HG03159 (cell line): ENCODE measurements at regions not wholly inside any gene's neighbourhood (a gene's known extent, or its start where the extent isn't known, plus 50 kb on each side); places are given as distances from the start of the nearest gene placed in this dataset.
"Not testable (repeated sequence)": the region's sequence is repeated elsewhere in the genome, so short reads cannot be mapped to it uniquely, and the experiment has no call there.

Experiments used
- ATAC-seq: cut with Tn5 transposase; IDR thresholded peaks from one replicate; pipeline ENCODE4 v1.9.1; 2021; ENCODE audit warnings: mild to moderate bottlenecking, moderate library complexity; ENCODE audit not compliant: unreplicated experiment

DNA sequence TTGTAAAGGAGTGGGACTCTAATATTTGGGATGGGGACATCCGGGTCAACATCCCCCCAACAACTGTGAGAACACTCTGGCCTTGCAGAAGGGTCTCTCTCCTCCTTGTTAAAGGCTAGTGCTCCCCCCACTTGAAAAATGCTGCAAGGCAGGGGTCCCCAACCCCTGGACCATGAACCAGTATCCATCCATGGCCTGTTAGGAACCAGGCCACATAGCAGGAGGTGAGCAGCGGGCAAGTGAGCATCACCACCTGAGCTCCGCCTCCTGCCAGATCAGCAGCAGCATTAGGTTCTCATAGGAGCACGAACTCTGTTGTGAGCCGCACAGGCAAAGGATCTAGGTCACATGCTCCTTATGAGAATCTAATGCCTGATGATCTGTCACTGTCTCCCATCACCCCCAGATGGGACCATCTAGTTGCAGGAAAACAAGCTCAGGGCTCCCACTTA, 243.9 kb upstream of the ID2 start:
- no peak for ATAC-seq

DNA sequence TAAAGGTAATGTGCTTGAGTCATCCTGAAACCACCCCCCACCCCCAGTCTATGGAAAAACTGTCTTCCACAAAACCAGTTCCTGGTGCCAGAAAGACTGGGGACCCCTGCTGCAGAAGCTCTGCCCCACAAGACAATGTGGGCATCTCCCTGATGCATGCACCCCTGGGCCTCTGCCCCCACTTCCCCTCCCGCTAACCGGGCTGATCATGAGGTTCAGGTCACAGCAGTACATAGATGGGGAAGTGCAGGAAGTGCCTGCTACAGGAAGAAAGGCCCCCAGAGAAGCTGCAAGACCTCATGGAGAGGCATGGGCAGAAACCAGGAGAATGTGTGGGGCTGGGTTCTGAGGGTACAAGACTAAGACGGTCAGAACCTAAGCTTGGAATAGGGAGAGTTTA, 243.4 kb upstream of the ID2 start:
- ATAC-seq, result no peak

DNA sequence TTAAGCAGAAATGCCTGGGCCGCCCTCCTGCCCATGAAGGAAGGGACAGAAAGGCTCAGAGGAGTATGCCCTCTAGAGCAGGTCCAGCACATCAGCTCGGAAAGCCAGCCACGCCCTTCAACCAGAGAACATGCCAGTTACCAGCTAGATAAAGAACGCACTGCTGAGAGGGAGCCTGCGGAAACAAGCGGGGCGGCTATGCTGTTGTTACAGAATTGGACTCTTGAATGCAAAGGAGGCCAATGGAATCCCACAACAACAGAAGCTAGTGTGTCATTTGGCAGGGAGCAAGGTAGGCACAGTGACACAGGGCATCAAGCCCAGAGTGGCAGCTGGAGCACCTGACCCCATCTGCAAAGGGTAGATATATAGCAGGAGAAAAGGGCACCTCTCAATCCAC, 242.9 kb upstream of the ID2 start:
- no peak for ATAC-seq

DNA sequence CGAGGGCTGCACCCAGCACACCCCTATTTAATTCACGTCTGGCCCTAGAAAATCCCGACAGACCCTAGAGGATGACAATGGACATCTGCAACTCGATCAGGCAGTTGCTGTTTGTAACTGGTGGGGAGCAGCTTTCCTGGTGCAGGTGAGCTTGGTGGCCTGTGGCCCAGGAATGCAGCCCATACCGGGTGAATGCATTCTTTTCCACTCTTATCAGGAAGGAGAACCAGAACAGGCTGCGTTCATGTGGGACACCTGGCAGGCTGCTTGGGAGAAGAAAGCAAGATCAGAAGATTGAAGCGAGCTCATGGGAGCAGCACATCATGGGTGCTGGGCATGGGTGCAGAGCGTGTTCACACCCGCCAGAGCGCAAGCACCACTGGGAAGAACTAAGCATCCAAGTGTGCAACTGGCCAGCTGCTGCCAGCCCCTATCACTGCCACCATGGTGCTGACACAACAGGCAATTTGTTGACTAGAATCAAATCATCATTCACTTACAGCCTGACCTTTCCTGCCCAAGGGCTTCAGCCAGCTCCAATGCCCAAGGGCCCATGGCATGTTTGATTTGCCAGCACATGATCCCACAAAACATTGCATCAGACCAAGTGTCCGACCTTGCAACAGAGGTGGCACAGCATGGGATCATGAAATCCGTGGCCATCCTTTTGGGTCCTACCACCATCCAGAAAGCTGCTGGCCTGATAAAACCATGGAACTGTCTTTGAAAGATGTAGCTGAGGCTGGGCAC, 241.7 kb upstream of the ID2 start:
- ATAC-seq, result no peak

DNA sequence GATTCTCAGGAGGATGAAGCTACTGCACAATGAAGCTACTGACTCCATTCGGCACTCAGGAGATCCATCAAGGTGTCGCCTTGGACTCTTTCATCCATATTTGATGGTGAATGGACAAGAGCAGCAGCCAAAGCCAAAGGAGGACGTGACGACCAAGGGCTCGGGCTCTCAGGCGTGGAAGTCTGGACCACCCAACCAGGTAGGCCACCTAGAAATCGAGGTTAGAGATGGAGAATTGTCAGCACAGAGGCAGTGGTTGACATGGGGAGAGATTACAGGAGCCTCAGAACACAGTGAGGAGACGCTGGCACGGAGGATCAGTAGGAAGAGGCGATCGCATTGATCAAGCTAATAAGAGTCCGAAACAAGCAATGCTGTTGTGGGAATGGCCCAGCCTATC, 240.5 kb upstream of the ID2 start:
- ATAC-seq, result no peak

DNA sequence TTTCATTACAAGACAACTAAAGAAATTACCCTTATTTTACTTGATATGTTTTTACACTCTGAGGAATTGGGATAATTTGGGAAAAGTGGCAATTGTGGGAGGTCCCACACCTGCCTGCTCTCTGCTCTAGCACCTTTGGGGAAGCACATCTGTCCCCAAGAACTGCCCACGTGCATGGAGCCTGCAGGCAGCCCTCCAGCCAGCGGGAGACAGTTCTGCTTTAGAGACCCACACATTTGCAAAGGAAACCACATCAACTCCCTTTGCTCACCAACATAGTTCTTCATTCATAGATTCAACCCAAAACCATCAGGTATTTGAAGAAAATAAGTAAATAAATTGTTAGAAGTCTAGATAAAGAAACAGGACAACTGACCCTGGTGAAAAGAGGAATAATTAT, 239.9 kb upstream of the ID2 start:
- no peak for ATAC-seq

DNA sequence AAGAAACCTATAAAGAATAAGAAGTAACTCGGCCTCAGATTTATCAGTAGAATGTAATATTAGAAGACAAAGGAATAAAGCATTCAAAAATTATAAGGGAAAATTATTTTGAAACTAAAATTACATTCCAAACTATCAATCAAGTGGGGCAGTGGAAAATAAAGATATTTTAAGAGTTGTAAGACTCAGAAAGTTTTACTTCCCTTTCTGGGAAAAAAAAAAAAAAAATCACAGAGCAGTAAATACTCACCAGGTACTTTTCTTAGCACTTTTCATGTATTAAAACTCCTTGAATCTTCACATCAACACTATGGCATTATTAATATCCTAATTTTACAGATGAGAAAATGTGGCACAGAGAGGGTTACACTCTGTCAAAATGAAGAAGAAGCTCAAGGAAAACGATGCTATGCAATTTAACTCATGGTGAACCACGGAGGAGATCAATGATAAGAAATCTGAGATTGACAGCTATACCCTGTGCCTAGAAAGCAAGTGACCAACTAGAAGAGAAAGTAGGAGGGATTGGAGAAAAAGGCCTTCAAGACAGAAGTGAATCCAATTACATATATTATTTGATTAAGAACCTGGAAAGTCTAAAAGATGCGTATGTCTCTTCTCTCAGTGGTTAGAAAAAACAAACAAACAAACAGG, 238.9 kb upstream of the ID2 start:
- peak; percentile 42 for ATAC-seq

DNA sequence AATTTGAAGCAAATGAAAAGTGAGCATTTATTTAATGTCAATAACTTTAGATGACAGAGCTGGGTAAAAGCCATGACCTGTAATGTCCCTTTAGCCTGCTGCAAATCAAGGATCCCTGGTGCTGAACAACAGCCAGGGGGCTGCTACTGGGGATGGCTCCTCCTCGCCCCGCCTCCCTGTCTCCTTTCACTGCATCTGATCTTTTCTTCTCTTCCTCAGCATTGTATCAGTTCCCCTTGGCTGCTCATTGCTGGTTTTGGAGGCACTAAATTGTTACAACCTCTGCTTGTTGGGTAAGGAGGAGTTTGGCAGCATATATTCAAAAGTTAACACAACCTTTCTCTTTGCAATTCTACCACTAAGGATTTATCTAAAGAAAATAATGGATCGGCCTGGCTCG, 236.3 kb upstream of the ID2 start:
- no peak for ATAC-seq

DNA sequence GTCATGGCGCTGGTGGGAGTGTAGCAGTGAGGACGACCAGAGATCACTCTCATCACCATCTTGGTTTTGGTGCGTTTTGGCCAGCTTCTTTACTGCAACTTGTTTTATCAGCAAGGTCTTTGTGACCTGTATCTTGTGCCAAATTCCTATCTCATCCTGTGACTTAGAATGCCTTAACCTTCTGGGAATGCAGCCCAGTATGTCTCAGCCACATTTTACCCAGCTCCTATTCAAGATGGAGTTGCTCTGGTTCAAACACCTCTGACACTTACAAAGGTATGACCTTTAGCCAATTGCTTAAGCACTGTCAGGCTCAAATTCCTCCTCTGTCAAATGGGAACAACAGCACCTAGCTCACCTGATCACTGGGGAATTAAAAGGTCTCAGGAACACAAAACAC, 235.1 kb upstream of the ID2 start:
- ATAC-seq, result not testable (repeated sequence)

DNA sequence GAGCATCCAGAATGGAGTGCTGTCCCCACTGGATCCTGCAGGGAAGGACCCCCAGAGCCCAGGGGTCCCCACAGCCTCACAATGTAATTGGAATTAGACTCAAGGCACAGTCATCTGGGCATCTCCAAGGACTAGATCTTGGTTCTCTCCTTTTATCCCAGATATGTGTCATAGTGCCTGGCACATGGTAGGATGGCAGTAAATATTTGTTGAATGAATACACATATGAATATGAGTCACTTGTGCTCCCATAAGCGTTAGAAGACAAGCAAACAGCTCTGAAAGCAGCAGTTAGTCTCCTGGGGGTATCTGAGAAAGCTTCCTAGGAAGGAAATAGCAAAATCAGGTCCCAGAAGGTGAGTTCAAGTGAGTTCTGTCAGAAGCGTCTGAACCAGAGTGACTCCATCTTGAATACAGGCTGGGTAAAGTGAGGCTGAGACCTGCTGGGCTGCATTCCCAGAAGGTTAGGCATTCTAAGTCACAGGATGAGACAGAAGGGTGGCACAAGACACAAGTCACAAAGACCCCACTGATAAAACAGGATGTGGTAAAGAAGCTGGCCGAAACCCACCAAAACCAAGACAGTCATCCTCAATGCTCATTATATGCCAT, 234.1 kb upstream of the ID2 start:
- no peak for ATAC-seq

DNA sequence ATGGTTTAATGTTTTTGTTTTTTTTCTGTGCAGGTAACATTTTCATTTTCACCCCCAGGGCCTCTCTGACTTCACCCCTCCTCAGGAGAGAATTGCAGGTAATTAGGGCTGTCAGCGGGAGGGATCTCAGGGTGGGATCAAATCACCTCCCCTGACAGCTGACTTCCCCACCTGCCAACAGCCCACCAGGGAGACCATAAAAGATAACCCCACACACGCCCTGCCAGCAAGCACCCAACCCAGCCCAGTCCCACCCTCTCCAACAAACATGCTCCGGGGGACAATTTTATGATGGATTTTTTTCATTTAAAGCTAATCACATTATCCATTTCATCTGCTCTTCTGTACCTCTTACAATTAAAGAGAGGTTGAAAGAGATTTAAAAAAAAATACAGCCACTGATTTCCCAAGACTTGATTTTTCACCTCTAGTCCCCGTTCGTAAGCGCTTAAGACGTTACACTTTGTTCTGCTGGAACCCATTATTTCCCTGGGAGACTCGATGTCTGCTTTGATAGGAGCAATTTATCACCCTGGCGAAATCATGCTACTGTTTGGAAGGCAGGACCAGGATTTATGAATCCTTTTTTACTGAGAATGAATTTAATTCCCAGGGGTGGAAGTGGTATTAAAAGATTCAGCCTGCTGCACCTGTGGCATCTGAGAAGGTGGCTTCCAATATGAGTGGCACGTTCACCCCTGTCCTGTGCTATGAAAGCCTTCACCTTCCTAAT, 232.9 kb upstream of the ID2 start:
- no peak for ATAC-seq

DNA sequence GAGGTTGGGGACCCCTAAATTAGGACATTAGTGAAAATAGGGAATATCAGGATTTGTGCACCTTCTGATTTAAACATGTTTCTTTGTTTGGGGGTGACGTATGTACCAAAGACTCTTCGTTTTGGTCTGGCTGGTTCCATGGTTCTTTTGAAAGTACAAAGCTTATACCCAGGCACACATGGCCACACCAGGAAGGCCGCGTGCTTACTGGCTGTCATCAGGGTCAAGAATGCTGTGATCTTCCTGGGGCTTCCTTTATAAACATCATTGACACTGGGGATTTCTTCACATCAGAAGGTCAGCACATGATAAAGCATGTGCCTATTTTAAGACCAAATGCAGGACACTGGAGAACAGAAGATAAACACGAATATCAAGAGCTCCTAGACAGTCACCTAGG, 230.6 kb upstream of the ID2 start:
- no peak for ATAC-seq

DNA sequence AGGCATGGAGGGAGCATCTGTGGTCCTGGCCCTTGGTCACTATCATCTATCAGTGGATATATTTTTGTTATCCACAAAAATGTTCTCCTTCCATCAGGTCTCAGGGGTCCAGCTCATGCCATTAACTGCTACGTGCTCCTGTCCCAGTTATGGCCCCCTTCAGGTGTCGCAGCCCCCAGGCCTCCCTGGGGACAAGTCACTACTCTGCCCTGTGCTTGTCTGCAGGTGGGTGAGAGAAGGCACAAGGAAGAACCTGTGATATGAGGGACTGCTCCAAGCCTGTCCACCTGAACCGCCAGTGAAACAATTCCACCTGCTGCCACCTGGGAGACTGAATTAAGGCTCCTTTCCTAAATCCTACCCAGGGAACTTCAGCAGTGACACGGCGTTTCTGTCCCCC, 229.6 kb upstream of the ID2 start:
- no peak for ATAC-seq

DNA sequence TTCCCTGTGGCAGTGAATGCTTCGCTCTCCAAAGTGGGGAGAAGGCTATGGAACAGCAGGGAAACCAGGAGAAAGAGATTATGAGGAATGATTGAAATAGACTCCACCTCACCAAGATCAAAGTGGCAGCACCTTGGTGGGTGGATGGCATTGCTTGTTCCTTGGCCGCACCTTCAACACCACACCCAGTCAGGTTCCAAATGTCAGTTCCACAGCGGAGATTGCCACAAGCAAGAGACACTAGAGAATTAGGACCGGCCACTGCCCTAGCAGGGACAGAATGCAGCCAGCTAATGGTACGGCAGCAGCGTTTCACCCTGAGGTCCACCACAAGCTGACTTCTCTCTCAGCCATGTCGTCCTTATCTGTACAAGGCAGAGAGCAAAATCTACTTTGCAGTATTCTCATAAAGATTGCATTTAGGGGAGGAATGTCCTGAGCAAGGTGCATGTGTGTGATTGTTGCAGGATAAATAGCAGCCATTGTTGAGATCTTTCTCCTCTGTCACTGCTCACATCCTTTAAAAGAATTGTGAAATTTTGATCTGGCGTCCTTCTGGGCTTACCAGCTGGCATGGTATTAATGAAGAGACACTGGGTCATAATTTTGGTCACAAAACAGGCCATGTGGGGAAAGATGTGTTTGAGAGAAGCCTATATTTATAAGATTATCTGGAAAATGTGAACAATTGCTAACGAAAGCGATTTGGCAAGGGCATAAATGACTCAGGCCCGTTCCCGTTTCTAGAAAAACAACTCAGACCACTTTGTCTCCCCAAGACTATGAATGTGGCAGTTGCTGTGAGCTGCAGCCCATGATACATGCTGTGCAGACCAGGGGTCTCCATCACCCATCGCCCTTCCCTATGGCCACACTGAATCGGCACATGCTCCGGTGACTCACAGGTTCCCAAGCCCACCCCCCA, 228.6 kb upstream of the ID2 start:
- ATAC-seq, result no peak

DNA sequence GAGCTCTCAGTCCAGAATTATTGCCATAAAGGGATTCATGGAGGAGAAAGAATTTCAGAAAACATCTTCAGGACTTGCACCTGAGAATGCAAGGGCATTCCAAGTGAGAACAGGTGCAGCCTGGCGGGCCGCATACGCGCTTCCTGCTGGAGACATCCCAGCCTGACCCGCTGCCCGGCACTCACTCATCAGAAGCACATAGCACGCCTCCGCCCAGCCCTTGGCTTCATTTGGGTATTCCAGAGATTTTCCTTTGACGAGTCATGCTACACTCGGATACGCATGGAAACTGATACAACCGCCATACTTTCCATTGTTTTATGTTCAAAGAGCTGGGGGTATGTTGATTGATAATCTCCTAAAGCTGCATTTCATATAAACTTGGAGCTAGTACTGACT, 228.0 kb upstream of the ID2 start:
- ATAC-seq, result no peak

DNA sequence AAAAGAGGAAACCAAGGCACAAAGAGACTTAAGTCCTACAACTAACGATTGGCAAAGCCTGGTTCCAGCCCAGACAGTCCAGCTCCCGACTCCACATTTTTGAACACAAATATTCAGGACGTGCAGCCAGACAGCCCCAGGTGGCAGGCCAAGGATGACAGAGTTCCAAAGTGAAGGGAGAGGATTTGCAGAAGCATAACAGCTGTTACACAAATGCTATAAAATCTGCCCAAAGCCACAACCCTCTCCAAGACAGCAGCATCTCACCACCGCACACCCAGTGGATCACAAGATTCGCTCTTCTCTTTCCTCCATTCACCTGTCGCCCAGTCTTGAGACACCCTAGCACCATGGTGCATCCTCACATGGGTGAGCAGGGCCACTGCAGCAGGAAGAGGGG, 227.1 kb upstream of the ID2 start:
- no peak for ATAC-seq

DNA sequence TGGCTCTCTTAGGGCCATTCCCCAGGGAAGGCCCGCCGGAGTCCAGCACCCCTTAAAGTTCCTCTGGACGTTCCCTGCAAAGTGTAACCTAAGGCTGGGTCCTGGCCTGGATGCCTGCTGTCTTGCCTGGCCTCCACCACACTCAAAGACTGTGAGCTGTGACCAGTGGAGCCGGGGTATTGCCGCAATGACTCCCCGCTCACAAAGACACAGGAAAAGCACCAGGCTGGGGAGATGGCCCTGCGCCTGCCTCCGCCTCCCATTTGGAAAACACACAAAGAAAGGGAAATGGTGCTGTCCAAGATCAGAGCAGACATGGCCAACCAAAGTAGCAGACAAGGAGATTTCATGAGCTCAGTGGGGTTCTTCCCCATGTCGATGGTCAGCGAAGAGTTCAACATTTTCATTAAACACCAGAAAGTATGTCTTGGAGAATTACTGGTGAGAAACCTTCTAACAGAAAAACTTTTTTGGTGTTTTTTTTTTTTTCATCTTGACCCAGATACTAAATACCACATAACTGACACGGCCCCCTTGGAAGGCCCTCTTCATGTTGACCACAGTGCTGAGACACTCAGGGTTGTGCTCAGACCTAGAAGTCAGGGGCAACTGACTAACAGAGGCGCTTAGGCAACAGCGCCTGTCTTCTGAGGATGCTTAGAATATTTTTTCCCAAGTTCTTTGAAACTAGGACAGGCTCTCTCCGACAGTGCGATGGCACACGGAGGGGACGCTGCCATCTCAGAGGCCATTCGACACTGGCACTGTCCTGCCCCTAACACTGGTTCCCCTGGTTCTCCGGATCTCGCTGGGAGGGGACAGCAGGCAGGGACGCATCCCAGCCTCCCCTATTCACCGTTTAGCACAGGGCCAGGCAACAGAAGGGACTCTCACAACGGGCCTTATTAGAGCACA, 226.4 kb upstream of the ID2 start:
- no peak for ATAC-seq

DNA sequence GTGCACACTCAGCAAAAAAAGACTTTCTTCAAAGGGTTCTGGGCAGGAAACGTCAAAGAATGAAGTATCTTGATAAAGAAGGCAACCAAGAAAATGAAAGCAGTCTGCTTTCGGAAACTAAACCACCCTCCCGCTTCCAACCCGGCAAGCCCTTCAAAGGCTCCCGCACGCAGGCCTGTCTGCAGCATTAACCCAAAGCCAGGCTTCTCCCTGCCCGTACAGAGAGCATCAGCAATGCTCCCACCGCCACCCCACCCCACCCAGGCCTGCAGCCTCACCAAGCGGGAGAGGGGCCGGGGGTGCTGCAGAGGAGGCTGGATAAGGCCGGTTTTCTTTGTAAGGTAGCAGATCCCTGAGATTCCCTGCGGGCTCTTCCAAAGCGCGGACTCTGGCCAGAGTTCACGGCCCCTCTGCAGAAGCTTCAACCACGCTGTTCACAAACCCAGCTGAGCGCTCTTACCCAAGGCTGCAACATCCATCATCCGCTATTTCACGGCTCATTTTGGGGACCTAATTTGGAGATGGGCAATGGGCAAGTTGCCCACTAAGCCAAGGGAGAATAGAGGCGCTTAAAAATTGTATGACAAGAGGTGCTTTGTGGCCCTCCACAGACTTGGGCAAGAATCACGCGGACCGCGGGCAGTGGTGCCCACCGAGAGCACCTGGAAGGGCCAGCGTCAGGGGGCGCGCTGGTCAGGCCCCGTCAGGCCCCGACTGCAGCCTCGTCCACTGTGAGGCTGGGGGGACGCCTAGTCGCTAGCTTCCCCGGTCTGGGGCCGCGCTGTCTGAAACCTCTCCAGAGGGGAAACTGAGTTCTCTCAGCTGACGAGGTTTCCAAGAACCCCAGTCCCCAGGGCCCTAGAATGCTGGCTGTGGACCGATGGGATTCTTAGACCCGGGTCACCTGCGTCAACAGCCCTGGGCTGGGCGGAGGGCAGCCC, 225.4 kb upstream of the ID2 start:
- no peak for ATAC-seq
